ENCODE measurements at regions not wholly inside any gene's neighbourhood (a gene's known extent, or its start where the extent isn't known, plus 50 kb on each side); places are given as distances from the start of the nearest gene placed in this dataset.

- Histone ChIP-seq H3K9me3 (ENCODE audit: control insufficient read depth in 1 of 2, insufficient read depth in 1 of 2, low read depth in 1 of 2, low read length in 2 of 2) (peaks cover 16 to 19% of the 10 kb centered on the region in 2 experiments; a peak in 2 of 4 replicates), H3K36me3 (ENCODE audit: control insufficient read depth in 1 of 2, insufficient read depth in 2 of 2, low read length in 2 of 2) (no peaks in the 10 kb centered on the region), H3K27ac (ENCODE audit: low read depth, low read length) (no peak overlapping the region), H3K9ac (ENCODE audit: low read length) (no peak overlapping the region), H3K27me3 (ENCODE audit: insufficient read depth, low read length) (no peaks in the 10 kb centered on the region), H4K20me1 (ENCODE audit: insufficient read depth) (no peaks in the 10 kb centered on the region), H3K79me2 (ENCODE audit: insufficient read depth, low read length) (no peaks in the 10 kb centered on the region), H3K4me2 (ENCODE audit: low read length) (no peak overlapping the region), H3K4me1 (ENCODE audit: control insufficient read depth in 1 of 2, insufficient read depth in 2 of 2, low read length in 2 of 2) (no peaks in the 10 kb centered on the region), H2AFZ (ENCODE audit: low read depth, low read length, poor library complexity, severe bottlenecking) (no peak overlapping the region), H3K4me3 (replicated peaks in 1 of 2; ENCODE audit: low read depth in 1 of 2, low read length in 2 of 2) (no peak overlapping the region), H3K9me2 (ENCODE audit: insufficient read depth) (no peaks in the 10 kb centered on the region)
- ATAC-seq (no peak), DNase-seq (ENCODE audit: low read depth, low spot score) (no peak)
- CTCF ChIA-PET: no interaction called here
- TF ChIP-seq, protein P1, sequence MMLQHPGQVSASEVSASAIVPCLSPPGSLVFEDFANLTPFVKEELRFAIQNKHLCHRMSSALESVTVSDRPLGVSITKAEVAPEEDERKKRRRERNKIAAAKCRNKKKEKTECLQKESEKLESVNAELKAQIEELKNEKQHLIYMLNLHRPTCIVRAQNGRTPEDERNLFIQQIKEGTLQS (IDR thresholded peaks at IDR 0.05): no peak
- TF ChIP-seq SIN3A (IDR thresholded peaks at IDR 0.05; ENCODE audit: low read depth) (no peak), YY1 (IDR thresholded peaks at IDR 0.05; ENCODE audit: extremely low read depth, insufficient replicate concordance, low read depth, low read length) (no peak), RAD21 (IDR thresholded peaks at IDR 0.05; ENCODE audit: low read depth) (no peak), ELF1 (IDR thresholded peaks at IDR 0.05; ENCODE audit: borderline replicate concordance, low read depth) (no peak)
- TF ChIP-seq, protein P2, sequence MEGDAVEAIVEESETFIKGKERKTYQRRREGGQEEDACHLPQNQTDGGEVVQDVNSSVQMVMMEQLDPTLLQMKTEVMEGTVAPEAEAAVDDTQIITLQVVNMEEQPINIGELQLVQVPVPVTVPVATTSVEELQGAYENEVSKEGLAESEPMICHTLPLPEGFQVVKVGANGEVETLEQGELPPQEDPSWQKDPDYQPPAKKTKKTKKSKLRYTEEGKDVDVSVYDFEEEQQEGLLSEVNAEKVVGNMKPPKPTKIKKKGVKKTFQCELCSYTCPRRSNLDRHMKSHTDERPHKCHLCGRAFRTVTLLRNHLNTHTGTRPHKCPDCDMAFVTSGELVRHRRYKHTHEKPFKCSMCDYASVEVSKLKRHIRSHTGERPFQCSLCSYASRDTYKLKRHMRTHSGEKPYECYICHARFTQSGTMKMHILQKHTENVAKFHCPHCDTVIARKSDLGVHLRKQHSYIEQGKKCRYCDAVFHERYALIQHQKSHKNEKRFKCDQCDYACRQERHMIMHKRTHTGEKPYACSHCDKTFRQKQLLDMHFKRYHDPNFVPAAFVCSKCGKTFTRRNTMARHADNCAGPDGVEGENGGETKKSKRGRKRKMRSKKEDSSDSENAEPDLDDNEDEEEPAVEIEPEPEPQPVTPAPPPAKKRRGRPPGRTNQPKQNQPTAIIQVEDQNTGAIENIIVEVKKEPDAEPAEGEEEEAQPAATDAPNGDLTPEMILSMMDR (IDR thresholded peaks at IDR 0.05 in 2 of 3, conservative IDR thresholded peaks at IDR 0.05 in 1 of 3; ENCODE audit: borderline replicate concordance in 1 of 3, insufficient read depth in 1 of 3, low read depth in 2 of 3, low read length in 2 of 3): no peak
- RAD21 ChIA-PET (ENCODE audit: low non-redundant PET in 1 of 2, low total read pairs in 2 of 2, uncharacterized antibody in 2 of 2, unreplicated experiment in 2 of 2): no interaction called here
- intact Hi-C loops (cut with micrococcal nuclease): no loop called here
- no TSS peak for BruUV-seq (replicated peaks)
- POLR2A ChIA-PET: no interaction called here
Observed at GRCh38 chr2:5304640-5305039, 387.5 kb upstream of the SOX11 start.

DNA sequence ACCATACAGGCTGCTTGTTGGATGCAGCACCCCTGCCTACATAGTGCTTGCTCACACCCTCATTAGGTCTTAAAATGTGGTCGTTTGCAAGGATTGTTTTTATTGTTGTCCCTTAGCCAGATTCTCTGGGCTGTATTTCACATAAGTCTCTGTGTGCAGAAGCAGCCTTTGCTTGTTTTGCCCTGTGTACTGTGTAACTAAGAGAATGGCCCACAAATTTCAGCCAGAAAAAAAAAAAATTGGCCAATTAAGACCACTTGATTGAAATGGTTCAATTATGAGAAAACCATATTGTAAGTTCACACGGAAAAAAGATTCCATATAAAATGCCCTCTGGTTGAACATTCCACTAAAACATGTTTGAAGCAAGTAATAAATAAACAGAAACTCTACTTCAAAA is 377.1 kb upstream of the SOX11 start:
- BruUV-seq (replicated peaks): no TSS peak
- ChIA-PET CTCF (no interaction called here), POLR2A (no interaction called here), RAD21 (ENCODE audit: low non-redundant PET in 1 of 2, low total read pairs in 2 of 2, uncharacterized antibody in 2 of 2, unreplicated experiment in 2 of 2) (no interaction called here)
- Histone ChIP-seq H3K4me3 (replicated peaks in 1 of 2; ENCODE audit: low read depth in 1 of 2, low read length in 2 of 2) (no peak overlapping the region), H3K36me3 (ENCODE audit: control insufficient read depth in 1 of 2, insufficient read depth in 2 of 2, low read length in 2 of 2) (no peaks in the 10 kb centered on the region), H3K4me1 (ENCODE audit: control insufficient read depth in 1 of 2, insufficient read depth in 2 of 2, low read length in 2 of 2) (no peaks in the 10 kb centered on the region), H3K27ac (ENCODE audit: low read depth, low read length) (no peak overlapping the region), H3K4me2 (ENCODE audit: low read length) (no peak overlapping the region), H3K27me3 (ENCODE audit: insufficient read depth, low read length) (no peaks in the 10 kb centered on the region), H3K79me2 (ENCODE audit: insufficient read depth, low read length) (no peaks in the 10 kb centered on the region), H4K20me1 (ENCODE audit: insufficient read depth) (no peaks in the 10 kb centered on the region), H3K9ac (ENCODE audit: low read length) (no peak overlapping the region), H3K9me2 (ENCODE audit: insufficient read depth) (no peaks in the 10 kb centered on the region), H2AFZ (ENCODE audit: low read depth, low read length, poor library complexity, severe bottlenecking) (no peak overlapping the region), H3K9me3 (ENCODE audit: control insufficient read depth in 1 of 2, insufficient read depth in 1 of 2, low read depth in 1 of 2, low read length in 2 of 2) (peaks cover 4 to 16% of the 10 kb centered on the region in 2 experiments; a peak in 2 of 4 replicates)
- no peak for DNase-seq (ENCODE audit: low read depth, low spot score)
- intact Hi-C loops (cut with micrococcal nuclease): no loop called here
- no peak for ATAC-seq
- TF ChIP-seq EZH2 (IDR thresholded peaks at IDR 0.05): no peak
- TF ChIP-seq, protein P2 (IDR thresholded peaks at IDR 0.05 in 2 of 3, conservative IDR thresholded peaks at IDR 0.05 in 1 of 3; ENCODE audit: borderline replicate concordance in 1 of 3, insufficient read depth in 1 of 3, low read depth in 2 of 3, low read length in 2 of 3): no peak
- no peak for TF ChIP-seq REST (IDR thresholded peaks at IDR 0.05; ENCODE audit: low read depth)
- no peak for TF ChIP-seq POLR2AphosphoS5 (IDR thresholded peaks at IDR 0.05; ENCODE audit: low read depth, low read length)
- no peak for TF ChIP-seq ZNF274 (IDR thresholded peaks at IDR 0.05; ENCODE audit: low read depth, low read length)
- TF ChIP-seq EGR1 (IDR thresholded peaks at IDR 0.05; ENCODE audit: low read depth): no peak
- no peak for TF ChIP-seq POLR2A (IDR thresholded peaks at IDR 0.05; ENCODE audit: borderline replicate concordance, extremely low read depth, insufficient read depth, insufficient read length)
- TF ChIP-seq CEBPB (IDR thresholded peaks at IDR 0.05; ENCODE audit: low read depth): no peak
